Right hindlimb (tissue), 1 donor: ENCODE measurements at regions not wholly inside any gene's neighbourhood (a gene's known extent, or its start where the extent isn't known, plus 50 kb on each side); places are given as distances from the start of the nearest gene placed in this dataset.

ENCODE experiments used
- DNase-seq: peaks from one replicate; pipeline ENCODE4 v3.0.0-alpha.2; 2018

DNA sequence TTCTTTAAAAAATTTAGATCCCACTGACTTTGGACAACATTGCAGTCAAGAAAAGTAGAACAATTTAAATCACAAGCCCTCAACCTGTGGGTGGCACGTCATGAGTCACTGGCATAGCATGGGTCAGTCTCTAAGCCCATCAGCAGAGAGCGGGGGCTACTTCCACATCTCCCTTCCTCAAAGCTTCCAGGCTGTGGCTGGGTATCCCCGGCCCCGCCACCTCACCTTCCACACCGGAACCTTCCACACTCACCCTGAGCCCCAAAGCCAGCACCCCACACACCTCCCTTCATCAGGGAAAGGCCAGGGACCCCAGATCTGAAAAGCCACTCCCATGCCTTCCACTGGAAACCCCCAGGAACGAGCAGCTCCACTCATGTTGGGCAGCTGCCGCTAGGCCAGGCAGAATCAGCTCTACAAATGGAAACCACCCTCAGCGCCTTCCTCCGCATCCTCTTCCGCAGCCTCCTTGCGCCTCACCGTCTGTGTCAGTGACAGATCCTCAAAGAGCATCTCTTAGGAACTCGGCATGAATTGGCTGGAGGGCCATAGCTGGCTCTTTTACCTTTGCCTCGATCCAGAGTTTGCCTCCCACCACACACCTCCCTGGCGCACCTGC is 156.5 kb downstream of the ERCC6L2 start:
- no peak for DNase-seq

DNA sequence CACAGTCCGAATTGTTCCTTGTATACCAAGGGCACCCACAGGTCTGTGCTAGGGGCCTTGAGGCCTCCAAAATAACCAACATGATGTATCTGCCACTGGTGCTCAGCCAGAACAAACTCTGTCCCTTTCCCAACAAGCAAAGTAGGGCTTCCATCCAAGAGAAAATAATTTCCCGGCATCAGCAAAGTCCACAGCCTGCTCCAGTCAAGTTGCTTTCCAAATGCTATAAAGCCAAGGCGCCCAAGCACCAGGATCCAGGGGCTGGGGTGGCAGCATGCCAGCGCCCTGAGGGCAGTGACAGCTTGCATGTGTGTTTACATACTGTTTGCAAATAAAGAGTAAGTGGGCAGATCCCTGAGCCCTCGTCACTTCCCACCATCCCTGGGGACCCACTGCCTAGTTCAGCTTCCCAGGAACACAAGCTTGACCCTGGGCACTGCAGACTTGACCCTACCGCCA is 155.9 kb downstream of the ERCC6L2 start:
- peak; percentile 74 for DNase-seq

DNA sequence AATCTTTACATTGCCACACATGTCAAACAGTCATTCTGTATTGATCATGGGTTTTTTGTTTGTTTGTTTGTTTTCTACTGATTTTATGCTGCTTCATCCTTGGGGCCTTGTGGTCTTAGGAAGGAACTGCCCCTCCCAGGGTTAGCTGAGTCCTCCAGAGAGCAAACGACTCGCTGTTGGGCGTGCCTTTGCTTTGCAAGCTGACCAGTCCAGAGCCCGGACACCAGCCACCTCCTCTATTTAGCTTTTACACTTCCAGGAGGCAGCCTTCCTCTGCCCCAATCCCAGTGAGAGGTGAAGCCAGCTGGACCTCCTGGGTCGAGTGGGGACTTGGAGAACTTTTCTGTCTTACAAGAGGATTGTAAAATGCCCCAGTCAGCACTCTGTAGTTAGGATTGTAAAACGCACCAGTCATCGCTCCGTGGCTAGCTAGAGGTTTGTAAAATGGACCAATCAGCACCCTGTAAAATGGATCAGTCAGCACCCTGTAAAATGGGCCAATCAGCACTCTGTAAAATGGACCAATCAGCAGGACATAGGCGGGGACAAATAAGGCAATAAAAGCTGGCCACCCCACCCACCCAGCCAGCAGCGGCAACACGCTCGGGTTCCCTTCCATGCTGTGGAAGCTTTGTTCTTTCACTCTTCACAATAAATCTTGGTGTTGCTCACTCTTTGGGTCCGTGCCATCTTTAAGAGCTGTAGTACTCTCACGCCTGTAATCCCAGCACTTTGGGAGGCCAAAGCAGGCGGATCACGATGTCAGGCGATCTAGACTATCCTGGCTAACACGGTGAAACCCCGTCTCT is 154.4 kb downstream of the ERCC6L2 start:
- peak; percentile 19 for DNase-seq

DNA sequence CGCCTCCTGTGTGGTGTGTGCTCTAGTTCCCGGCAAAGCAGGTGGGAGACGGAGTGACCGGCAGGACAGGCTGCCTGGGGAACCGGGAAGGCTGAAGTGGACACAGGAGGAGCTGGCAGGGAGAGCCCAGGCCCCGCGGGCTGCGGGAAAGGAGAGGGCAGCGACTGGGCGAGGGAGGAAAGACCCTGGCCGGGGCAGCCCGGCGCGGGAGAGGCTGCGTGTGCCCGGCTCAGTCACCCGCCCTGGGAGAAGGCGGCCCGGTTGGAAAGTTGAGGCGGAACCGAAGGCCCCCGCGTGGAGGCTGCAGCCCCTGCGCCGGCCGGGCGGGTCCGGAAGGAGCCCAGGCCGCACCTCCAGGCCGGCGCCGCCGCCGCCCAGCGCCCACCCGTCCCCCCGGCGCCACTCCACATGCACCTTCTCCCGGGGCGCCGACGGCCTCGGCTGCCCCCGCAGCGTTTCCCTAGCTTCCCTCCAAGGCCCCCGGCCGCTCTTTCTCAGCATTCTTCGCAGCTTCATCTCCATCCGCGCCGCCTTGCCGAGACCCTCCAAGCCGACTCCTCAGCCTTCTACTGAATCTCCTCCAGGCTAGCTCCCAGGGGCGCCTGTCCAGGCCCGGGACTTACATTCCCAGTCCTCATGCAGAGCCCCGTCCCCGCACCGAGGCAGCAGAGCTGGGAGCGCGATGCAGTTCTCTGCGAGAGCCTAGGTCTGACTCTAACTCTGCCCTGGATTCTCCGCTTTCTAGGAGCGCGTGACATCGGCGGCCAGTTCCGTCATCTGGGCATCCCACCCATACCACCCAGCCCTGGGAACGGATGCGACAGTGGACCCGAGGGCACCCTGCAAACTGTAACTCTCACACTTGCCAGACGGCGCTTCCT is 152.0 kb downstream of the ERCC6L2 start:
- DNase-seq: peak; percentile 55

DNA sequence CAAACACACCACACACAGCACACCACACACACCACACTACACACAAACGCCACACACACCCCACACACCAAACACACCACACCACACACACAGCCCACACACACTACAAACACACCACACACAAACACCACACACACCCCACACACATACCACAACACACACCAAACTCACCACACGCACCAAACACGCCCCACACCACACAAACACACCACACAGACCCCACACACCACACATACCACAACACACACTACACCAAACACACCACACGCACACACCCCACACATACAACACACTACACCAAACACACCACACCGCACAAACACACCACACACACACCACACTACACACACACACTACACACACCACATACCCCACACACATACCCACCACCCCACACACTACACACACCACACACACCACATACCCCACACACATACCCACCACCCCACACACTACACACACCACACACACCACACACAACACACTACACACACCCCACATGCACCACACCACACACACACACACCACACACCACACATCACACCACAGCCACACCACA is 151.2 kb downstream of the ERCC6L2 start:
- DNase-seq: no peak

DNA sequence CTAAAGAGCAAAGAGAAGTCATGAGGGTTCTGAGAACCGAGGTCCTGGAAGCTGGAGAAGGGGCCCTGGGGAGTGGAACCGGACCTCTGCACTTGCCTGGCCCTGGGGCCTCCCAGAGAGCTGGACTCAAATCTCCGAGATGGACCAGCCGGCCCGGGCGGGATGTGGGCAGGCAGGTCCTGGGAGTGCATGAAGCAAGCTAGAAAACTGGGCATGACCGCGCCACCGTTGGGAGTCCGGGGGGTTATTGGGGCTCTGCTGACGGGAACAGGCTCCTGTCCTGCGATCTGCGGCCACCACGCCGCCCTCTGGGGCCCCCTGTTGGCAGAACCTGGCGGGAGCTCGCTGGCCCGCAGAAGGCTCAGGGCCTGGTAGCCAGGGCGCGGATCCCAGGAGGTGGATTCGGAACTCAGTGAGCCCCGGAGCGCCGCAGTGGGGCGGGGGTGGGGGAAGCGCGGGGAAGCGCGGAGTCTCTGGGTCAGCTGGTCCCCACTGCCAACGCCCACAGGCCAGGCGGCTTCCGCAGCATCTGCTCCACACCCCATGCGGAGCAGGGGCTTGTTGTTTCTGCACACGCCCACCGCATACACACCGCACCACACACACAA is 150.6 kb downstream of the ERCC6L2 start:
- peak; percentile 25 for DNase-seq

DNA sequence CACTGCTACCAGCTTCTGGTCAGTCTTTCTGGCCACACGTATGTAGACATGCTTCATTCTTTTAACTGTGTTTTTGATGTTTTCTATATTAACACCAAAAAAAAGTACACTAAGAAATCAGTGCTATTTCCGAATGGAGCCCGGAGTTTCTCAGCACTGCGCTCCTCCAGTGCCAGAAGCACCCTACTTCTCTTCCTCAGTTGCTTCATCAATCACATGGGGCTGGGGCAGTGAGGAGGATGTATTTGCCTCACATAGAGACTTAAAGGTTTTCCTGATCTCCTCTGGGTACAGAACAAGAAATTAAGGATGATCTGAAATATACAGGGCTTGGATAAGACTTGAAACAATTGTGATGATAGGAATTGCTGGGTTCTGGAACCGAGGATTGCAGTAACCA is 148.0 kb downstream of the ERCC6L2 start:
- no peak for DNase-seq

DNA sequence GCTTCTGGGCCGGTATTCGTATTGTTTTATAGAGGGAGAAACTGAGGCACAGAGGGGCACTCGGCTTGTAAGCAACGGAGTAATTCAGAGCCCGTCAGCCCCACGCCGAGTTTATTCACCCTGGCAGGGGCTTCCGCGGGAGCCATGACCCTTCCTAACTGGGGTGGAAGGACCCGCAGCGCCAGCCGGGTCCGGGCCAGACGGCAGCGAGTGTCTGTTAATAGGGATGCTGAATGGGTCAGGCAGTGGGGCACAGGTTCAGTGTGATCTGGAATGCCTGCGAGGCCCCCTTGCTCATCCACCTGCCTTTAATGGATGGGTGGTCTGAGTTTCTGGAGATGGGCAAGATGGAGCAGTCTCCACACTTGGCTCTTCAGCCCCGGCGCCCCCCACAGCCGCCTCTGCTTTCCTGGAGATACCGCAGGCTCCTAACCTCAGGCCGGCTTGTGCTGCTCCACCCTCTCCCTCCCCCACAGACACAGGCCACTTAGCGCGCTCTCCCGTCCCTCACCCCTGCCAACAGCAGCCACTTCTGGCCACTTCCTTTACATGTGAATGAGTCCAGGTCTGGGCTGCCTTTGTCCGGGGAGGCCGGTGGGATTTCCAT is 147.1 kb downstream of the ERCC6L2 start:
- DNase-seq: peak; percentile 66

DNA sequence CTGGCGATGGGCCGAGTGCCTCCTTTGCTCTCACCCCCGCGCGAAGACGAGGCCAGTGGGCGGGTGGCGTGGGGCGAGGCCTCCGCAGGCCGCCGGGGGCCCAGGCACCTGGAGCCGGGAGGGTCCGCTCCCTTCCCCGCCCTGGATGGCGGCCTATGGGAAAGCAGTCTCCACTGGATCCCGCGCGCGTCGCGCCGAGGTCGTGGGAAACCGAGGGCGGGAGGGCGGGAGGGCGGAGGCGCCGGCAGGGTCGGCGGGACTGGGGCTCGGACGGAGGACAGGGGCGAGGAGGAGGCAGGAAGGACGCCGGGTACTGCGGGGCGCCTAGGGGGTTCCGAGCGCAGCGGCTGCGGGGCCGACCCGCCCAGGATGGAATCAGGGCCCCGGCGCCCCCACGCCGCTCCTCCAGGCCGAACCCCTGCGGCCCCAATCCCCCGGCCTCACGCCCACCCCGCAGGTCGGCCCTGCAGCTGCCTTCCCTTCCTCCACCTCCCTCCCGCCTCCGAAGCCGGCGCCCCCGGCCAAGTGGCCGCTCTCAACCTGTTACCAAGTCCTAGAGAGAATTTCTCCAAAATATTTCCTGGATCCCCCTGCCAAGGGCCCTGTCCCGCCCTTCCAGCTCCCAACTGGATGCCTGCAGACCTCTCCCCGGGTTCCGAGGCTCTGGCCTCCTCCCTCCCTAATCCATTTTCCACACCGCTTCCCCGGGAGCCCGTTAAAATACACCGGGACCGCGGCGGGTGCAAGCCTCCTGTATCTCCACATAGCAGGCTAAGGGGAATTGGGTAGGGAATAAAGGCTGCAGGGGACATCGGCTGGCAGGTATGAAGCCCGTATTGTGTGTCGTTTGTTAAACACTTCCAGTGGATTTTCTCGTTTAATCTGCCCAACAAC is 146.3 kb downstream of the ERCC6L2 start:
- DNase-seq: peak; percentile 54

DNA sequence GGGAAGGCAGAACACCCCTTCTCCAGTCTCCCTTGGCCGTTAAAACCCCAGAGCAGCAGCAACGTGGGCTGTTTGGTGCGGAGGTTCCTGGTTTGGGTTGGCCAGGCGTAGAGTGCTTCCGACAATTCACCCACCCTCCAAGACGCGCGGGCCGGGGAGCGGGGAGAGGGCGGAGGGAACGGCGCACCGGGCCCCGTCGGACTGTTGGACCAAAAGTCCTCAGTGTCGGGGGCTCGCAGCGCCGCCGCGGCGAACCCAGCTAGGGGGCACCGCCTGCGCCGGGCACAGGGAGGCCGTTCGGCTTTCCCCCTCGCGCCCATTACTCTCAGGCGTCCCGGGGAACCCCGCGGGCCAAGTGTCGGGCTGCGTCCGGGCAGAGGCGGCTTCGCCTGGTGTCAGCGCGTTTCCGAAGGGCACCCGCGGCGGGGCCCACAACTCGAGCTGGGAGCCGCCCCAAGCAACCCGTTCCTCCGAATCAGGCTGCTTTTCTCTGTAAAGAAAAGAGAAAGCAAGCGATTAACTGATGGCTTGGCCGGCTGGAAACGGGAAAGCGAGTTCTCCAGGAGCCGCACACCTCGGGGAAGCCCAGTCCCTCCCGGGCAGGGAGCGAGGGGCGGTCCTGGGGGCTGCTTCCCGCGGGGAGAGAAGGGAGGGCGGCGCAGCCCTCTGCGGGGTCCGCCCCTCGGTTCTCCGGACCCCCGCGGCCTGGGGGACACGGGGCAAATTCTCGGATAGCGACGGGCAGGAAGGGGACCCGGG is 145.5 kb downstream of the ERCC6L2 start:
- peak; percentile 66 for DNase-seq

DNA sequence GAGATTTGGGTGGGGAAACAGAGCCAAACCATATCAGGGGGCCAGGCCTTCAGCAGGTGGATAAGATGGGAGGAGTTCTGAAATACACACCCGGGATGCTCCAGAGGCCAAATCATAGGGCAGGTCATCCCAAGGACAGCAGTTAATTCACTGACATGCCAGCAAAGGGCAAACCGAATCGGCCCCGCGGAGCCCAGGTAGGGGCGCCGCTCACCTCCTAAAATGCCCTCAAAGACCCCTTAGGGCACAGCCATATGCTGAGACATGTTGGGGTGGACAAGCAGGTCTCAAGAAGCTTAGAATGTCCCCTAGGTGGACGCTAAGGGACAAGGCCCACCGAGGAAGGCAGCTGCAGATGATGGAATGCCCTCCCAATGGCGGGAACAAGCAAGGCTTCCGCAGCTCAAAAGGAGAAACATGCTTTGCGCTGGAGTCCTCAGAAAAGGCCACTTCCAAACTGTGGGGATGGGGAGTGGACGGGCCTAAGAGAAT is 144.9 kb downstream of the ERCC6L2 start:
- DNase-seq: no peak
